HepG2 (cell line): ENCODE measurements at regions not wholly inside any gene's neighbourhood (a gene's known extent, or its start where the extent isn't known, plus 50 kb on each side); places are given as distances from the start of the nearest gene placed in this dataset.

Source experiments
- ATAC-seq: fragments of 200-7000 bp; cut with Tn5 transposase; 3 replicates; pipeline ENCODE4 v1.9.1; 2020; ENCODE audit warnings: mild to moderate bottlenecking, moderate library complexity
- BruUV-seq: library from RNA; stranded (reverse); fragments of 400-500 nt; replicated peaks from 2 replicates; lab custom pipeline; 2021; lab: Mats Ljungman, UMichigan
- CTCF ChIA-PET: fragments of 300-600 bp; formaldehyde crosslinking; extraction: SDS; loops from one replicate; lab custom pipeline; 2021; ENCODE audit warnings: low total read pairs, inconsistent platforms, low intra/inter-chr PET ratio; lab: Yijun Ruan, JAX
- POLR2A ChIA-PET: fragments of 350-600 bp; sonication (Branson Sonifier 250); formaldehyde crosslinking; loops from one replicate; lab custom pipeline; 2020; ENCODE audit warnings: antibody characterized with exemption, inconsistent platforms; lab: Yijun Ruan, JAX
- DNase-seq: peaks from one replicate; pipeline ENCODE4 v3.0.0-alpha.2; 2015; ENCODE audit warnings: low spot score
- FAIRE-seq: peaks from 3 replicates; lab custom pipeline; 2011; peaks lifted over from hg19 to GRCh38; lab: Jason Lieb, UNC
- H2AFZ ChIP-seq: one replicate; pipeline ENCODE4 v1.6.1; 2011; ENCODE audit warnings: low read length, inconsistent platforms
- H3K27ac ChIP-seq: fragments of 300-600 bp; 3 replicates; pipeline ENCODE4 v1.8.0; 2011; ENCODE audit warnings: mixed run types, mild to moderate bottlenecking, mixed read lengths, low read length, inconsistent platforms; ENCODE audit not compliant: insufficient read depth; ENCODE audit errors: extremely low read length
- H3K27me3 ChIP-seq, 2 experiments: fragments of 200-600 bp in 1 of 2; 2 replicates in 1 of 2; 3 replicates in 1 of 2; pipeline versions ENCODE4 v1.6.0 to v1.8.0; 2011; ENCODE audit warnings: low read length in 2 of 2, mild to moderate bottlenecking in 2 of 2, moderate library complexity in 2 of 2, inconsistent platforms in 1 of 2; ENCODE audit not compliant: insufficient read depth in 2 of 2, control insufficient read depth in 1 of 2
- H3K36me3 ChIP-seq, 2 experiments: fragments of 200-600 bp in 1 of 2; replicated peaks in 1 of 2; 2 replicates in 1 of 2; 3 replicates in 1 of 2; pipeline versions ENCODE4 v1.5.1 to v1.8.0; 2011; ENCODE audit warnings: low read length in 2 of 2, inconsistent platforms in 1 of 2; ENCODE audit not compliant: insufficient read depth in 2 of 2, control insufficient read depth in 1 of 2
- H3K4me1 ChIP-seq: 2 replicates; pipeline ENCODE4 v1.5.1; 2012; ENCODE audit warnings: low read length, inconsistent platforms; ENCODE audit not compliant: insufficient read depth
- H3K4me2 ChIP-seq: 2 replicates; pipeline ENCODE4 v1.6.0; 2011; ENCODE audit warnings: low read depth, low read length, inconsistent platforms
- H3K4me3 ChIP-seq, 3 experiments: fragments of 200-600 bp in 1 of 3; sonication (generic), shearing (Covaris generic) in 1 of 3; replicated peaks in 1 of 3; 2 replicates each; pipeline ENCODE4 v1.5.1; 2011 to 2016; ENCODE audit warnings: low read length in 3 of 3, inconsistent platforms in 2 of 3, low read depth in 2 of 3, mild to moderate bottlenecking in 2 of 3, control low read depth in 1 of 3, mixed read lengths in 1 of 3; ENCODE audit not compliant: insufficient read depth in 1 of 3
- H3K79me2 ChIP-seq: one replicate; pipeline ENCODE4 v1.6.1; 2011; ENCODE audit warnings: low read length, inconsistent platforms; ENCODE audit not compliant: insufficient read depth
- H3K9ac ChIP-seq: 2 replicates; pipeline ENCODE4 v1.6.0; 2011; ENCODE audit warnings: mild to moderate bottlenecking, low read depth, low read length, inconsistent platforms; ENCODE audit not compliant: insufficient read depth
- H3K9me3 ChIP-seq: 2 replicates; pipeline ENCODE4 v1.5.1; 2012; ENCODE audit warnings: mild to moderate bottlenecking, low read length
- H4K20me1 ChIP-seq: 2 replicates; pipeline ENCODE4 v1.6.0; 2011; ENCODE audit warnings: inconsistent platforms, mild to moderate bottlenecking, low read length, moderate library complexity; ENCODE audit not compliant: insufficient read depth
- BRF2 ChIP-seq: sonication (generic); formaldehyde crosslinking; IDR thresholded peaks from 2 replicates; pipeline ENCODE4 v1.8.1; 2022; ENCODE audit warnings: mild to moderate bottlenecking, missing genetic modification reagents
- HOXA7 ChIP-seq: sonication (generic); formaldehyde crosslinking; IDR thresholded peaks from 2 replicates; pipeline ENCODE4 v1.8.1; 2022; ENCODE audit warnings: mild to moderate bottlenecking, missing genetic modification reagents, moderate library complexity
- KLF16 ChIP-seq, 2 experiments: sonication (generic) in 1 of 2; formaldehyde crosslinking in 1 of 2; IDR thresholded peaks; 2 replicates each; pipeline versions ENCODE4 v1.6.1 to v1.8.0; 2016 to 2023; ENCODE audit warnings: missing genetic modification reagents in 2 of 2, missing compliant biosample characterization in 1 of 2
- NCOR1 ChIP-seq: fragments of 200-600 bp; sonication (generic); IDR thresholded peaks from 2 replicates; pipeline ENCODE4 v1.7.0; 2017; ENCODE audit warnings: antibody characterized with exemption, low read length, borderline replicate concordance
- NFYB ChIP-seq: sonication (generic); formaldehyde crosslinking; IDR thresholded peaks from 2 replicates; pipeline ENCODE4 v1.4.0; 2020; ENCODE audit warnings: missing genetic modification reagents
- RXRA ChIP-seq: sonication (generic); formaldehyde crosslinking; IDR thresholded peaks from 2 replicates; pipeline ENCODE4 v1.5.1; 2020; ENCODE audit warnings: missing genetic modification reagents
- ZMYM3 ChIP-seq: sonication (generic); formaldehyde crosslinking; IDR thresholded peaks from 2 replicates; pipeline ENCODE4 v1.5.1; 2020; ENCODE audit warnings: mild to moderate bottlenecking, missing genetic modification reagents
- ZSCAN22 ChIP-seq: sonication (generic); formaldehyde crosslinking; IDR thresholded peaks from 2 replicates; pipeline ENCODE4 v1.4.0; 2020; ENCODE audit warnings: mild to moderate bottlenecking, missing genetic modification reagents
- WGBS: methylation state at CpG from one replicate; pipeline ENCODE4 v1.1.6; 2017; ENCODE audit warnings: low lambda C conversion rate; 5-methylcytosine and 5-hydroxymethylcytosine counted together
- in situ Hi-C: cut with HindIII; loops from 2 replicates; pipeline ENCODE4 v1.10.0; 2017; ENCODE audit warnings: low pct_unique_long_range_greater_than_20kb; ENCODE audit not compliant: extremely low pct_ligation_motif_present
- intact Hi-C: fragments of 100-400 bp; cut with micrococcal nuclease; formaldehyde crosslinking; loops from one replicate; pipeline ENCODE4 v1.10.0; 2022; ENCODE audit not compliant: unreplicated experiment

- TF ChIP-seq ZMYM3 (CRISPR knock-in tag) (no peak), HOXA7 (CRISPR knock-in tag) (no peak), NFYB (CRISPR knock-in tag) (no peak), RXRA (CRISPR knock-in tag) (no peak), NCOR1 (no peak), BRF2 (no peak), ZSCAN22 (no peak)
These were observed 53.9 kb downstream of the PTGR3 start (continued) for GRCh38 chr18:75154997-75155396.

GRCh38 chr18:75154259-75154658 is 54.7 kb downstream of the PTGR3 start:
- Histone ChIP-seq H4K20me1 (no peaks in the 10 kb centered on the region), H3K4me2 (no peak overlapping the region), H2AFZ (no peak overlapping the region), H3K36me3 (no peaks in the 10 kb centered on the region), H3K27ac (no peak overlapping the region), H3K9ac (no peak overlapping the region), H3K27me3 (peaks cover 0 to 16% of the 10 kb centered on the region in 2 experiments; a peak in 4 of 5 replicates), H3K9me3 (no peaks in the 10 kb centered on the region), H3K4me3 (no peak overlapping the region), H3K4me1 (no peaks in the 10 kb centered on the region), H3K79me2 (no peaks in the 10 kb centered on the region)
- WGBS, result 51% methylated on average over 6 of the region's 6 CpGs
- no peak for TF ChIP-seq KLF16 (CRISPR knock-in tag; IDR thresholded peaks at IDR 0.05)
- CTCF ChIA-PET, result no interaction called here
- DNase-seq (no peak), FAIRE-seq (no peak), ATAC-seq (no peak)
- POLR2A ChIA-PET, result no interaction called here
- in situ Hi-C loops, result loop anchor here (25.0 kb wide), 1 partner anchor 333 kb away; no protein-coding TSS in a partner anchor
- no TSS peak for BruUV-seq
- intact Hi-C loops, result no loop called here
